Effector memory CD8-positive, alpha-beta T cell (primary cell): ENCODE measurements at regions not wholly inside any gene's neighbourhood (a gene's known extent, or its start where the extent isn't known, plus 50 kb on each side); places are given as distances from the start of the nearest gene placed in this dataset.

Experiments used
- ATAC-seq: fragments of 150-1000 bp; cut with Tn5 transposase; replicated peaks from 2 replicates; pipeline ENCODE4 v1.10.0; 2021; ENCODE audit warnings: mild to moderate bottlenecking, moderate library complexity
- DNase-seq, 3 experiments: peaks; one replicate each; pipeline ENCODE4 v3.0.0; 2021
- H3K27ac Mint-ChIP-seq, 2 donors: one replicate each; pipeline ENCODE4 v1.8.0; 2022; ENCODE audit warnings: mild to moderate bottlenecking in 2 of 2, mixed read lengths in 2 of 2, moderate library complexity in 2 of 2
- H3K27me3 Mint-ChIP-seq, 2 donors: one replicate each; pipeline ENCODE4 v1.8.0; 2022; ENCODE audit warnings: mixed read lengths in 2 of 2
- H3K36me3 Mint-ChIP-seq: one replicate; pipeline ENCODE4 v1.8.0; 2022; ENCODE audit warnings: mild to moderate bottlenecking, moderate library complexity, mixed read lengths; ENCODE audit not compliant: insufficient read depth
- H3K4me1 Mint-ChIP-seq, 2 donors: one replicate each; pipeline ENCODE4 v1.8.0; 2022; ENCODE audit warnings: low read depth in 2 of 2, mixed read lengths in 2 of 2
- H3K4me3 Mint-ChIP-seq, 2 donors: one replicate each; pipeline ENCODE4 v1.8.0; 2022; ENCODE audit warnings: mild to moderate bottlenecking in 2 of 2, mixed read lengths in 2 of 2, moderate library complexity in 2 of 2
- H3K9me3 Mint-ChIP-seq, 2 donors: one replicate each; pipeline ENCODE4 v1.8.0; 2022; ENCODE audit warnings: mixed read lengths in 2 of 2

DNA sequence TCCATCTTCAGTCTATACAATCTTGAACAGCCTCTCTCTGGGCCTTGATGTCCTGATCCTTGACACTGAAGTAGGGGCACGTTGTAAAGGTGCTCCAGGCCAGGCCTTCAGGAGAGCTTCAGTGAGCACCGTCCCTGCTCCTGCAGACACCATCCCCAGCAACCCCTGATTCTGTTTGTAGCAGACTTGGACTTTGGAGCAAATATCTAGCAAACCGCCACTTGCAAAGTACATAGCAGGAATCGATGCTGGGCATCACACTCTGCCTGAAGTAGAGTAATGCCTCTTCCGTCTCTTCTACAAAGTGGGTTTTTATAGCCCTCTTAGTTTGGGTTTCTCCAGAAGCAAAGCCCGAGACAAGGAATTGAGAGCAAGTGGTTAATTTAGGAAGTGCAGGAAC is 169.1 kb downstream of the SALL1 start:
- DNase-seq (no peak), ATAC-seq (no peak)
- H3K9me3 Mint-ChIP-seq = peaks cover 0 to 2% of the 10 kb centered on the region in 2 donors
- no peak overlapping the region for H3K4me3 Mint-ChIP-seq
- no peak overlapping the region for H3K27ac Mint-ChIP-seq
- H3K36me3 Mint-ChIP-seq = peaks cover 3% of the 10 kb centered on the region
- H3K27me3 Mint-ChIP-seq = peaks cover 6 to 9% of the 10 kb centered on the region in 2 donors
- no peaks in the 10 kb centered on the region for H3K4me1 Mint-ChIP-seq

DNA sequence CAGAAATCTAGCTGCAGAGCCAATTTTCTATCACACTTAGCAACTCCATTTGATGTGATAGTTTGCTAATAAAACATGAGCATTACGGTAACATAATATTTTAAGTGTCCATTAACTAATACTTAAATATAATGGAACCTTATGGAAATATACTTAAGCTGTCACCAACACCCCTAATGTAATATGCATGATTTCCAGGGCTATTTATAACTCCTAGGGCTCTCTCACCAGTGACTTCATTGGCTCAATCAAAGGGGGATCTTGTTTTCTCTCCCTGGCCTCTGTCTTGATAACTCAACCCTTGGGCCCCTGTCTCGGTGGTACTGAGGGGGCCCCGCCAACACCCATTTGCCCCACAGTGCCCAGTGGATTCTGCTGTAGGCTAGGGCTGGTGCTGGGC is 170.4 kb downstream of the SALL1 start:
- no peaks in the 10 kb centered on the region for H3K9me3 Mint-ChIP-seq
- peaks cover 6 to 9% of the 10 kb centered on the region in 2 donors for H3K27me3 Mint-ChIP-seq
- no peak overlapping the region for H3K4me3 Mint-ChIP-seq
- DNase-seq = no peak
- ATAC-seq = no peak
- H3K27ac Mint-ChIP-seq = no peak overlapping the region
- H3K4me1 Mint-ChIP-seq = no peaks in the 10 kb centered on the region
- H3K36me3 Mint-ChIP-seq = peaks cover 3% of the 10 kb centered on the region

DNA sequence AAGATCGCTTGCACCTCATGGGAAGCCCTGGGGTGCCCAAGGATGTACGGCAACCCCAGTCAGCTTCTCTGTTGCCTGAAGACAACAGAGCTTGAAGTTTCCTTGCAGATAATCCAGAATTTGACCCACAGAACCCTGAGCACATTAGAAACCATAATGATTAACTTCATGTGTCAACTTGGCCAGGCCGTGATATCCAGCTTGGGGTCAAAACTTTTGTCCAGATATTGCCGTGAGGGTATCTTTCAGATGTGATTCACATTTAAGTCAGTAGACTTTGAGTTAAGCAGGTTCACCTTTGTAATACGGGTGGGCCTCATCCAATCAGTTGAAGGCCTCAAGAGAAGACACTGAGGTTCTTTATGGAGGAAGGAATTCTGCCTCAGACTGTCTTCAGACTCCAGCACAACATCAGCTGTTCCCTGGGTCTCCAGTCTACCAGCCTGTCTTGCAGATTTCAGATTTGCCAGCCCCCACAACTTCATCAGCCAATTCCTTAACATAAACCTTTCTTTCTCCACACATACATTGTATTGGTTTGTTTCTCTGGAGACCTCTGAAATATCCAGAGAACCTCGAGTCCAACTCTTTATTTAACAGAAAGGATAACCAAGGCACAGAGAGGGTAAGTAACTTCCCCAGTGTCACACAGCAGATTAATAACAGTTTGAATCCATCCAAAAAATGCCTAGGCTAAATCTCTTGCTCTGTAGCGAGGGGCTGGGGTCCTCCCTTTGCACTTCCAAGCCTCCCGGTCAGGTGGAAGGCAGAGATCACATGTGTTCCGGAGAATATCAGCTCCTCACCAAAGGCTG is 171.1 kb downstream of the SALL1 start:
- no peaks in the 10 kb centered on the region for H3K9me3 Mint-ChIP-seq
- DNase-seq = no peak
- peaks cover 3% of the 10 kb centered on the region for H3K36me3 Mint-ChIP-seq
- peaks cover 6 to 9% of the 10 kb centered on the region in 2 donors for H3K27me3 Mint-ChIP-seq
- H3K27ac Mint-ChIP-seq = no peak overlapping the region
- H3K4me1 Mint-ChIP-seq = no peaks in the 10 kb centered on the region
- ATAC-seq = no peak
- H3K4me3 Mint-ChIP-seq = no peak overlapping the region

DNA sequence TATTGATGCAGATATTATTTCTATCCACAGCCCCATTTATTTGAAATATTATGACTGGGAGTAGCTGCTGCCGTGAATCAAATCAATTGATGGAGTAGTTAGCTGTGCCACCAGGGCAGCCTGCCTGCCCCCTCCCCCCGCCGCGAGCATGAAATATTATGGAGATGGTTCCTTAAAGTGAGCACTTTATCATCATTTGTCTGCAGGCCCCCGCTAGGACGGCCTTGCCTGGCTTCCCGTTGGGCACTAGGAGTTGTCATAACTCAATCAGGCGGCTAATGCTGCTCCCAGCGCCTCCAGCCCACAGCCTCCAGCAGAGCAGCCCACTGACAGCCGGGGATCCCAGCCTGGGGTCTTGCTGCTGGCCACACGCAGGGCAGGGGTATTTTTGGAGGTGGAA is 173.9 kb downstream of the SALL1 start:
- H3K36me3 Mint-ChIP-seq = peaks cover 3% of the 10 kb centered on the region
- no peaks in the 10 kb centered on the region for H3K9me3 Mint-ChIP-seq
- ATAC-seq (no peak), DNase-seq (no peak)
- H3K27ac Mint-ChIP-seq = no peak overlapping the region
- H3K4me1 Mint-ChIP-seq = no peaks in the 10 kb centered on the region
- peaks cover 6 to 26% of the 10 kb centered on the region in 2 donors for H3K27me3 Mint-ChIP-seq
- H3K4me3 Mint-ChIP-seq = no peak overlapping the region

DNA sequence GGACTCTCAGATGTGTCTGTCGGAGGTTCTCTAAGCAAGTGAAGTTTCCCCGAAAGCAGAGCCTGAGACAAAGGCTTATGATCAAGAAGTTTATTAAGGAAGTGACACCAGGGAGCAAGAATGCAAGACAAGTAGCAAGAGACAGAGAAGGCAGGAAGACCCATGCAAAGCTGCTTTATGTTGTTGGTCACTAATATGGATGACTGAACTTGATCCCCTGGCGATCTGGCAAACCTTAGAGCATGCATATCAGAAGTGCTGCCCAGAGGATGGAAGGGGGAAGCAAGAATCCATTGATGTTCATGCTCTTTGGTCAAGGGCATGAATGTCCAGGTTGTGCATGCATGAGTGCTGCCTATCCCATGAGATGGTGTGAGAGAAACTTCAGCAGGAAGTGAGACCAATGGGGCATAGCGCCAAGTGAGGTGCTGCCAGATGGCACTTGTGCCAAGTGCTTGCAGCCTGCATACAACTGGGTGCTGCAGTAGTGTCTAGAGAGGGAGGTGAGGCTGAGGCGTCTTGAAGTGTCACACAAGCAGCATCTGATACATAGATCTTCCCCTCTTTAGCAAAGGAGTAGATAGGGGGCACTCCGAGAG is 176.5 kb downstream of the SALL1 start:
- ATAC-seq = no peak
- DNase-seq = no peak
- H3K27me3 Mint-ChIP-seq = peaks cover 0 to 23% of the 10 kb centered on the region in 2 donors
- H3K4me3 Mint-ChIP-seq = no peak overlapping the region
- no peak overlapping the region for H3K27ac Mint-ChIP-seq
- no peaks in the 10 kb centered on the region for H3K4me1 Mint-ChIP-seq
- H3K36me3 Mint-ChIP-seq = peaks cover 3% of the 10 kb centered on the region
- no peaks in the 10 kb centered on the region for H3K9me3 Mint-ChIP-seq

DNA sequence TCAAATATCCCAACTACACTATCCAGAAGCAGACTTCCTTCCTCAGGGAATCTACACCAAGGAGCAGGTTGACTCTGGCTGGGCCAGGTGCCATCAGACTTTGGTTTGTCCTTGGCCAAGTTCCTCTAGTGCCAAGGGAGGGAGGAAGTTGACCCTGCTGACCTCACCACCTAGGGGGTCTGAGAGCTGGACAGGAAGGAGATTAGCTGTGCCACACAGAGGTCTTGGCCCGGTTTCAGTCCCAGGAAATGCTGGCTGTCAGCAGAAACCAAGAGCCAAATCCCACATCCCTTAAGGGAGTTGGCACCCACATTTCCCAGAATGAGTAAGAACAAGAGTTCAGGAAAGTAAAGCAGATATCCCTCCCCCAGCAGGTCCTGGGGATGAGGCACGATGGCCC is 178.2 kb downstream of the SALL1 start:
- ATAC-seq = no peak

DNA sequence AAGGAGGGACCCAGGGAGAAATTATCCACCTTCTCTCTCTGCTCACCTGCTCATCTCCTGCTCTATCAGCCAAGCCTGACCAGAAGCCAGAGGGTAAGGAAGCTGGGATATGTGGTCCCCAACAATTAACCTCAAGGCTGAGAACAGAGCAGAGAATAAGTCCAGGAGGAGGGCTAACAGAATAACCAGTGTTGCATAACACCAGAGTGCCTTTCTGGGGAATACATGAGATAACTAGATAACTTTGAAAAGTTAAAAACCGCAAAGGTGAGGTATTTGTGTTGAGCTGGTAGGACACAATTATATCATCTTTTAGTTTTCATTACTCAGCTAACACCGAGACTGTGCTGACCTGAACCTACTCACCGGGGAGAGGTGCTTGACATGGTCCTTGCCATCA is 180.8 kb downstream of the SALL1 start:
- ATAC-seq = no peak
- no peak overlapping the region for H3K27ac Mint-ChIP-seq

More for the DNA sequence above, 178.2 kb downstream of the SALL1 start:
- Mint-ChIP-seq H3K4me3 (no peak overlapping the region), H3K4me1 (no peaks in the 10 kb centered on the region), H3K27me3 (peaks cover 0 to 24% of the 10 kb centered on the region in 2 donors), H3K27ac (no peak overlapping the region), H3K9me3 (no peaks in the 10 kb centered on the region), H3K36me3 (peaks cover 3% of the 10 kb centered on the region)
- DNase-seq = no peak

DNA sequence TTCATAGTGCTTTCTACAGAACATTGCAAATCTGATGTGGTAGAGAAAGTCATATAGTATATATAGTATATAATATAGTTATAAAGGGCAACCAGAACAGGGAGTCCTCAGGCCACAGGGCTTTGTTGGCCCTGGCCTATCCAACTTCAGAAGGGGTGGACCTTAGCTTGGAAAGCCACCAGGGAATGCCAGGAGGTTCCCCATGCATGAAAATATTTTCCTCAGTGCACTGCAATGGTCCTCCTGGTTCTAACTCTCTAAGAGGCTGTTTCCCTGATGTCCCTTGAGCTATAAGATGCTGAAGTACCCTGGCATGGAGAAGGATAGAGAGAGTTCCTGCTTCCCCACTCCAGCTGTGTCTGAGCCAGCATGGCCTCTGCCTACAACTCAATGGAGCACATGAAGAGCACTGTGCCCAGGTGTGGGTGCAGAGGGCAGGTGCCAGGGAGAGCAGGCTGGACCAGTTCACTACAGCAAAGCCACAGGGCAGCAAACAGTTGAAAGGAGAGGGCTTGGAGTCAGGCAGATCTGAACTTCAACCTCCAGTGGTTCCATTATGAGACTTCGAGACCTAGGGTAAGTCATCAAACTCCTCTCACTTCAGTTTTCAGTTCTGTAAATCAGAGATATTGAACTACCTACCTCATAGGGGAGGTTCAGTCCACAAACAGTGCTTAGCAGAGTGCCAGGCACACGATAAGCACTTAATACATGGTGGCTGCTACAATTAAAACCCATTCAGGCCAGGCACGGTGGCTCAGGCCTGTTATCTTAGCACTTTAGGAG is 183.1 kb downstream of the SALL1 start:
- ATAC-seq (no peak), DNase-seq (no peak)
- H3K4me1 Mint-ChIP-seq = no peaks in the 10 kb centered on the region
- no peaks in the 10 kb centered on the region for H3K36me3 Mint-ChIP-seq
- H3K9me3 Mint-ChIP-seq = no peaks in the 10 kb centered on the region
- H3K27ac Mint-ChIP-seq = no peak overlapping the region
- H3K27me3 Mint-ChIP-seq = peaks cover 0 to 16% of the 10 kb centered on the region in 2 donors
- H3K4me3 Mint-ChIP-seq = no peak overlapping the region

More for the DNA sequence above, 180.8 kb downstream of the SALL1 start:
- Mint-ChIP-seq H3K36me3 (no peaks in the 10 kb centered on the region), H3K27me3 (peaks cover 0 to 24% of the 10 kb centered on the region in 2 donors), H3K4me1 (no peaks in the 10 kb centered on the region), H3K9me3 (no peaks in the 10 kb centered on the region), H3K4me3 (no peak overlapping the region)
- no peak for DNase-seq

DNA sequence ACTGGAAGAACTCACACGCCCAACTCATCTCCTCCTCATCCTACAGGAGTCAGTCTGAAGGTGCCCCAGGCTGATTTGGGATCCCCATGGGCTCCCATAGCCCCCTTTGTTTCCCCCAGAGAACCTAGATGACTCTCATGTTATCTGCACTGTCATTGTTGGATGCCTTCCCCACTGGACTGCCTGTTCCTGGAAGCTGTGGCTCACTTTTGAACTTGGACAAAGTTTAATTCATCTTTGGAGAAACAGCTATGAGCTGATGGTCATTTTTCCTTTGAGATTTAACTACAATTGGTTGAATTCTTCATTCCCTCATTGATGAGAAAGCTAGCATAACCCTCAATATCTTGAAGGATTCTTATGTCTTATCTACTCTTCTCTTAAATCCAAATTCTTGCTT is 186.6 kb downstream of the SALL1 start:
- ATAC-seq (no peak), DNase-seq (no peak)
- Mint-ChIP-seq H3K4me1 (no peaks in the 10 kb centered on the region), H3K4me3 (no peak overlapping the region), H3K36me3 (no peaks in the 10 kb centered on the region), H3K9me3 (no peaks in the 10 kb centered on the region), H3K27me3 (peaks cover 12 to 17% of the 10 kb centered on the region in 2 donors), H3K27ac (no peak overlapping the region)

DNA sequence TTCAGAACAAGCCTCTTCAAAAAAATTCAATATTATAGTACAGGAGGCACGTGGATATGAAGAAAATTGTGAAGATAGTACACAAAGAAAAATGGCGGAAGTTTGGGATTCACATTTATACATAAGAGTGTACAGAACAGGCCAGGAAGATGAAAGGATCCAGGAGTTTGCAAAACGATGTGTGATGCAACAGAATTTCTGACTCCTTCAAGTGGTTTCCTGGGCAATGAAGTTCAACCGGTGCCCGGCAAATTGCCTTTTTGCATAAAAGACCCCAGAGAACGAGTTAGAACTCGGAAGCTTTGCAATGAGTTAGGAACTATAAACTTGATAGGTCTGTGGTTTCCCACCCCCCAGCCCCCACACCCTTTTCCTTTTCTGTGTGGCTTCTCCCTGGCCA is 189.1 kb downstream of the SALL1 start:
- no peaks in the 10 kb centered on the region for H3K4me1 Mint-ChIP-seq
- H3K4me3 Mint-ChIP-seq = no peak overlapping the region
- peaks cover 12 to 16% of the 10 kb centered on the region in 2 donors for H3K27me3 Mint-ChIP-seq
- no peak overlapping the region for H3K27ac Mint-ChIP-seq
- no peak for DNase-seq
- ATAC-seq = no peak
- no peaks in the 10 kb centered on the region for H3K36me3 Mint-ChIP-seq
- no peaks in the 10 kb centered on the region for H3K9me3 Mint-ChIP-seq

DNA sequence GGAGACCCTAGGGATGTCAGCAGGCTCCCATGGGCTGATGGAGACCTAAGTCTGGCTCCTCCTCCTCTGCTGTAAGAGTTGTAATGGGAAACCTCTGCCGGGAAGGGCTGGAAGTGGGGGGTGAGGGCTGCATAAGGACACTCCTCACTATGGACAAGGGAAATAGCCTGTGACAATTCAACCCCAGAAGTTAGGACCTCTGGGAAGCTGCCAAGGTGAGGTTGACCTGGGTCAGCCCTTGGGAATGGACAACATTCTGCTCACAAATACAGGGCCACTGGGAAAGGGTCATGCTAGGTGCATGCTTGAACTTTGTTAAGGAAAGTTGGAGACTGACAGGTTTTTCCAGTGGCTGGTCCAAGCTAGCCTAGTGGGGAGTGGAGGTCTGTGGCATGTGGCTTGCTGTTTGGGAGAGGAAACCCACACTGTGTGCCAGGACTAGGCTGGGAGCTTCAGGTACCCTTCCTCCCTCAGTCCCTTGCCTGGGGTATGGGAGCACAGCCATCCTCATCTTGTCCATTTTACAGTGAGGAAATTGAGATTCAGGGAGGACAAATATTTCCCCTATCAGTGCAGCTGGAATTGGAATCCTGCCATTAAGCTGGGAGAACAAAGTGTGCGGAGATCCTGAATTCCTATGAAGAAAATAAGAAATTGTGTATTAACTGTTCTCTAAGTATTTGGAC is 190.4 kb downstream of the SALL1 start:
- Mint-ChIP-seq H3K4me3 (no peak overlapping the region), H3K27me3 (peaks cover 12 to 17% of the 10 kb centered on the region in 2 donors), H3K36me3 (no peaks in the 10 kb centered on the region), H3K4me1 (no peaks in the 10 kb centered on the region), H3K9me3 (no peaks in the 10 kb centered on the region), H3K27ac (no peak overlapping the region)
- ATAC-seq (no peak), DNase-seq (no peak)

DNA sequence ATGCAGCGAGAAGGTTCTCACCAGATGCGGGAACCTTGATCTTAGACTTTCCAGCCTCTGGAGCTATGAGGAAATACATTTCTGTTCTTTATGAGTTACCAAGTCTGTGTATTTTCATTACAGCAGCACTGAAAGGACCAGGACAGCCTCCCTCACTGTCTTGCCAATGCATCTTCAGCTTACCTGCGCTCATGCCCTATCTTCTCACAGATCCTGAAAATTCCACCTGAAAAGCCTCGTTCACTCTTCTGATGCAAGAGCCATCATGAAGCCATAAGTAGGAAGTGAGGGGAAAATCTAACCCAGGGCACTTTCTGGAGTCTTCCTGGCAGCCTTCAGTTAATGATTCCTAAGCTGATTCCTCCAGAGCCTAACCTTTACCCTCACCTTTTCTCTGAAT is 194.0 kb downstream of the SALL1 start:
- Mint-ChIP-seq H3K4me1 (no peaks in the 10 kb centered on the region), H3K9me3 (no peaks in the 10 kb centered on the region), H3K4me3 (no peak overlapping the region), H3K36me3 (no peaks in the 10 kb centered on the region), H3K27me3 (peaks cover 31 to 47% of the 10 kb centered on the region in 2 donors), H3K27ac (no peak overlapping the region)
- no peak for ATAC-seq
- DNase-seq = no peak

DNA sequence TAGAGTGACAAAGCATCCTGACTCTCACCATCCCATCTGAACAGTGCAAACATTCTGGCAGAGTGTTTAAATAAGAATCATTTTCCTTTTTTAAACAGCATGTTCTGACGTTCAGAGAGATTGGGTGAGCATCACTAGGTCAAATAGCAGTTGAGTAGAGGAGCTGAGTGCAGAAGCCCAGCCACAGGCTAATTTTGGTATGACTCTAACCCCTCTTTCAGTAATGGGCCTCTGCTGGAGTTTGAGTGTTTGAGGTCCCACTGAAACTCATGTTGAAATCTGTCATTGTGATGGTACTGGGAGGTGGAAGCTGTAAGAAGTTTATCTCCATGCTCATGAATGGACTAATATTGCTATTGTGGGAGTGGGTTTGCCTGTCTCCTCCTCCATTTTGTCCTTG is 194.4 kb downstream of the SALL1 start:
- Mint-ChIP-seq H3K27ac (no peak overlapping the region), H3K4me1 (no peaks in the 10 kb centered on the region), H3K9me3 (no peaks in the 10 kb centered on the region), H3K36me3 (no peaks in the 10 kb centered on the region), H3K4me3 (no peak overlapping the region), H3K27me3 (peaks cover 31 to 48% of the 10 kb centered on the region in 2 donors)
- ATAC-seq = no peak
- no peak for DNase-seq
